ENCODE measurements at regions not wholly inside any gene's neighbourhood (a gene's known extent, or its start where the extent isn't known, plus 50 kb on each side); places are given as distances from the start of the nearest gene placed in this dataset.

- no peak for DNase-seq
- no peak for TF ChIP-seq CTCF (IDR thresholded peaks at IDR 0.05)
- Mint-ChIP-seq H3K9me3 (peaks cover 60% of the 10 kb centered on the region), H3K27ac (no peak overlapping the region), H3K27me3 (ENCODE audit: insufficient read depth) (no peaks in the 10 kb centered on the region), H3K4me3 (no peak overlapping the region), H3K36me3 (ENCODE audit: low read depth) (no peaks in the 10 kb centered on the region), H3K4me1 (ENCODE audit: low read depth) (no peaks in the 10 kb centered on the region)
Observed at GRCh38 chr21:20106368-20106767, 891.8 kb upstream of the NCAM2 start.

- Mint-ChIP-seq H3K4me3 (no peak overlapping the region), H3K36me3 (ENCODE audit: low read depth) (no peaks in the 10 kb centered on the region), H3K9me3 (peaks cover 54% of the 10 kb centered on the region), H3K27me3 (ENCODE audit: insufficient read depth) (no peaks in the 10 kb centered on the region), H3K4me1 (ENCODE audit: low read depth) (no peaks in the 10 kb centered on the region), H3K27ac (no peak overlapping the region)
- DNase-seq = no peak
- no peak for TF ChIP-seq CTCF (IDR thresholded peaks at IDR 0.05)
Observed at GRCh38 chr21:20108016-20108415, 890.2 kb upstream of the NCAM2 start.

- no peak overlapping the region for H3K27ac Mint-ChIP-seq
Observed at GRCh38 chr21:20108976-20109540, 889.2 kb upstream of the NCAM2 start.

GRCh38 chr21:20110368-20110767 lies 887.8 kb upstream of the NCAM2 start:
- TF ChIP-seq CTCF (IDR thresholded peaks at IDR 0.05) = no peak
- Mint-ChIP-seq H3K4me3 (no peak overlapping the region), H3K36me3 (ENCODE audit: low read depth) (no peaks in the 10 kb centered on the region), H3K27me3 (ENCODE audit: insufficient read depth) (no peaks in the 10 kb centered on the region), H3K27ac (no peak overlapping the region), H3K9me3 (peaks cover 57% of the 10 kb centered on the region), H3K4me1 (ENCODE audit: low read depth) (no peaks in the 10 kb centered on the region)
- no peak for DNase-seq

More at GRCh38 chr21:20108976-20109540, 889.2 kb upstream of the NCAM2 start:
- Mint-ChIP-seq H3K36me3 (ENCODE audit: low read depth) (no peaks in the 10 kb centered on the region), H3K4me3 (no peak overlapping the region), H3K27me3 (ENCODE audit: insufficient read depth) (no peaks in the 10 kb centered on the region), H3K9me3 (peaks cover 51% of the 10 kb centered on the region), H3K4me1 (ENCODE audit: low read depth) (no peaks in the 10 kb centered on the region)
- no peak for DNase-seq
- no peak for TF ChIP-seq CTCF (IDR thresholded peaks at IDR 0.05)

GRCh38 chr21:20151741-20152140 lies 846.5 kb upstream of the NCAM2 start:
- H3K4me1 Mint-ChIP-seq (ENCODE audit: low read depth) = no peaks in the 10 kb centered on the region
- no peaks in the 10 kb centered on the region for H3K36me3 Mint-ChIP-seq (ENCODE audit: low read depth)
- no peaks in the 10 kb centered on the region; the same call in 1 of the 2 replicates for H3K27me3 Mint-ChIP-seq (ENCODE audit: insufficient read depth)
- no peak overlapping the region for H3K27ac Mint-ChIP-seq
- no peak for TF ChIP-seq CTCF (IDR thresholded peaks at IDR 0.05)
- H3K4me3 Mint-ChIP-seq = no peak overlapping the region
- peaks cover 66% of the 10 kb centered on the region for H3K9me3 Mint-ChIP-seq
- no peak for DNase-seq

GRCh38 chr21:20163167-20163566 lies 835.0 kb upstream of the NCAM2 start:
- no peaks in the 10 kb centered on the region for H3K36me3 Mint-ChIP-seq (ENCODE audit: low read depth)
- no peak overlapping the region for H3K4me3 Mint-ChIP-seq
- no peak overlapping the region for H3K27ac Mint-ChIP-seq
- no peaks in the 10 kb centered on the region for H3K4me1 Mint-ChIP-seq (ENCODE audit: low read depth)
- H3K27me3 Mint-ChIP-seq (ENCODE audit: insufficient read depth) = no peaks in the 10 kb centered on the region
- no peak for TF ChIP-seq CTCF (IDR thresholded peaks at IDR 0.05)
- no peak for DNase-seq
- peaks cover 49% of the 10 kb centered on the region for H3K9me3 Mint-ChIP-seq

Data from HFFc6 (cell line).